WTC11 (cell line): ENCODE measurements at regions not wholly inside any gene's neighbourhood (a gene's known extent, or its start where the extent isn't known, plus 50 kb on each side); places are given as distances from the start of the nearest gene placed in this dataset.

ENCODE experiments used
- ATAC-seq: fragments of 200-7000 bp; cut with Tn5 transposase; 2 replicates; pipeline ENCODE4 v1.10.0; 2021; ENCODE audit warnings: mild to moderate bottlenecking, moderate library complexity
- CTCF ChIA-PET: fragments of 300-600 bp; sonication (Branson Sonifier 250); formaldehyde crosslinking; loops from one replicate; lab custom pipeline; 2021; ENCODE audit warnings: antibody characterized with exemption; lab: Charles Lee
- POLR2A ChIA-PET: fragments of 350-600 bp; sonication (Branson Sonifier 250); formaldehyde crosslinking; loops from one replicate; lab custom pipeline; 2021; ENCODE audit warnings: antibody characterized with exemption; lab: Charles Lee
- DNase-seq: peaks from one replicate; pipeline ENCODE4 v3.0.0; 2021; ENCODE audit warnings: low spot score
- H3K27ac Mint-ChIP-seq: 2 replicates; pipeline ENCODE4 v1.8.0; 2021; ENCODE audit warnings: mixed read lengths
- H3K27me3 Mint-ChIP-seq: 2 replicates; pipeline ENCODE4 v1.8.0; 2021; ENCODE audit warnings: low read depth, mild to moderate bottlenecking, moderate library complexity, mixed read lengths
- H3K36me3 Mint-ChIP-seq: 2 replicates; pipeline ENCODE4 v1.8.0; 2021; ENCODE audit warnings: mixed read lengths
- H3K4me1 Mint-ChIP-seq: 2 replicates; pipeline ENCODE4 v1.8.0; 2022; ENCODE audit warnings: mixed read lengths
- H3K4me3 Mint-ChIP-seq: 2 replicates; pipeline ENCODE4 v1.8.0; 2021; ENCODE audit warnings: mild to moderate bottlenecking, moderate library complexity, mixed read lengths
- H3K9me3 Mint-ChIP-seq: 2 replicates; pipeline ENCODE4 v1.8.0; 2021; ENCODE audit warnings: mixed read lengths
- ATF1 ChIP-seq: sonication (generic); formaldehyde crosslinking; IDR thresholded peaks from 2 replicates; pipeline ENCODE4 v1.8.1; 2023; ENCODE audit warnings: mild to moderate bottlenecking, moderate library complexity, missing genetic modification reagents
- ATF3 ChIP-seq: sonication (generic); formaldehyde crosslinking; conservative IDR thresholded peaks from 2 replicates; pipeline ENCODE4 v1.8.1; 2022; ENCODE audit warnings: mild to moderate bottlenecking, missing genetic modification reagents
- HMGA2 ChIP-seq: fragments of 250-450 bp; sonication (Bioruptor Pico); IDR thresholded peaks from 2 replicates; pipeline ENCODE4 v1.4.0; 2021; ENCODE audit warnings: mild to moderate bottlenecking, moderate library complexity
- HMGXB4 ChIP-seq: sonication (generic); formaldehyde crosslinking; IDR thresholded peaks from 2 replicates; pipeline ENCODE4 v1.8.1; 2023; ENCODE audit warnings: mild to moderate bottlenecking, moderate library complexity, missing genetic modification reagents
- IRF1 ChIP-seq: sonication (generic); formaldehyde crosslinking; IDR thresholded peaks from 2 replicates; pipeline ENCODE4 v1.8.0; 2023; ENCODE audit warnings: missing genetic modification reagents
- JAZF1 ChIP-seq: fragments of 250-450 bp; sonication (Bioruptor Pico); IDR thresholded peaks from 2 replicates; pipeline ENCODE4 v1.9.0; 2021; ENCODE audit warnings: moderate library complexity, mild to moderate bottlenecking, inconsistent platforms
- KAT7 ChIP-seq: sonication (generic); formaldehyde crosslinking; IDR thresholded peaks from 2 replicates; pipeline ENCODE4 v1.8.1; 2023; ENCODE audit warnings: missing genetic modification reagents, mild to moderate bottlenecking, borderline replicate concordance
- MLX ChIP-seq: sonication (generic); formaldehyde crosslinking; IDR thresholded peaks from 2 replicates; pipeline ENCODE4 v1.8.1; 2023; ENCODE audit warnings: mild to moderate bottlenecking, missing genetic modification reagents, moderate library complexity
- MXD4 ChIP-seq: fragments of 250-450 bp; sonication (Bioruptor Pico); IDR thresholded peaks from 2 replicates; pipeline ENCODE4 v1.8.0; 2021; ENCODE audit warnings: mild to moderate bottlenecking, moderate library complexity, borderline replicate concordance
- NFATC4 ChIP-seq: fragments of 250-450 bp; sonication (Bioruptor Pico); IDR thresholded peaks from 2 replicates; pipeline ENCODE4 v1.9.0; 2021; ENCODE audit warnings: mild to moderate bottlenecking
- RELA ChIP-seq: sonication (generic); formaldehyde crosslinking; IDR thresholded peaks from 2 replicates; pipeline ENCODE4 v1.8.1; 2022; ENCODE audit warnings: missing genetic modification reagents, mild to moderate bottlenecking, borderline replicate concordance
- SMAD4 ChIP-seq: sonication (generic); formaldehyde crosslinking; IDR thresholded peaks from 2 replicates; pipeline ENCODE4 v1.8.0; 2022; ENCODE audit warnings: mild to moderate bottlenecking, missing genetic modification reagents
- SOX15 ChIP-seq: fragments of 250-450 bp; sonication (Bioruptor Pico); IDR thresholded peaks from 2 replicates; pipeline ENCODE4 v1.9.0; 2021; ENCODE audit warnings: mild to moderate bottlenecking
- SP1 ChIP-seq: sonication (generic); formaldehyde crosslinking; conservative IDR thresholded peaks from 2 replicates; pipeline ENCODE4 v1.8.1; 2022; ENCODE audit warnings: missing genetic modification reagents
- TEAD4 ChIP-seq: sonication (generic); formaldehyde crosslinking; IDR thresholded peaks from 2 replicates; pipeline ENCODE4 v1.8.0; 2022; ENCODE audit warnings: mild to moderate bottlenecking, missing genetic modification reagents
- USF1 ChIP-seq: sonication (generic); formaldehyde crosslinking; IDR thresholded peaks from 2 replicates; pipeline ENCODE4 v1.8.0; 2022; ENCODE audit warnings: mild to moderate bottlenecking, missing genetic modification reagents
- ZBTB21 ChIP-seq: sonication (generic); formaldehyde crosslinking; IDR thresholded peaks from 2 replicates; pipeline ENCODE4 v1.8.1; 2023; ENCODE audit warnings: mild to moderate bottlenecking, missing genetic modification reagents, borderline replicate concordance
- ZBTB43 ChIP-seq: sonication (generic); formaldehyde crosslinking; IDR thresholded peaks from 2 replicates; pipeline ENCODE4 v1.8.1; 2023; ENCODE audit warnings: mild to moderate bottlenecking, missing genetic modification reagents
- ZNF232 ChIP-seq: sonication (generic); formaldehyde crosslinking; IDR thresholded peaks from 2 replicates; pipeline ENCODE4 v1.8.0; 2022; ENCODE audit warnings: mild to moderate bottlenecking, missing genetic modification reagents
- ZNF263 ChIP-seq: sonication (generic); formaldehyde crosslinking; IDR thresholded peaks from 2 replicates; pipeline ENCODE4 v1.8.1; 2022; ENCODE audit warnings: low read depth, mild to moderate bottlenecking, moderate library complexity, missing genetic modification reagents
- ZNF512 ChIP-seq: sonication (generic); formaldehyde crosslinking; IDR thresholded peaks from 2 replicates; pipeline ENCODE4 v1.8.1; 2022; ENCODE audit warnings: missing genetic modification reagents, borderline replicate concordance
- ZNF671 ChIP-seq: fragments of 250-450 bp; sonication (Bioruptor Pico); IDR thresholded peaks from 2 replicates; pipeline ENCODE4 v1.8.0; 2021; ENCODE audit warnings: mild to moderate bottlenecking
- ZSCAN18 ChIP-seq: fragments of 250-450 bp; sonication (Bioruptor Pico); IDR thresholded peaks from 2 replicates; pipeline ENCODE4 v2.1.2; 2022; ENCODE audit warnings: mild to moderate bottlenecking, moderate library complexity

- POLR2A ChIA-PET: no interaction called here
- TF ChIP-seq MXD4 (no peak), SMAD4 (CRISPR knock-in tag) (no peak), SP1 (no peak), SOX15 (CRISPR knock-in tag) (no peak), ATF1 (CRISPR knock-in tag) (no peak)
- CTCF ChIA-PET: no interaction called here
- Mint-ChIP-seq H3K36me3 (peaks cover 14% of the 10 kb centered on the region), H3K4me3 (no peak overlapping the region), H3K4me1 (no peaks in the 10 kb centered on the region), H3K9me3 (peaks cover 33% of the 10 kb centered on the region), H3K27ac (no peak overlapping the region), H3K27me3 (no peaks in the 10 kb centered on the region; the same call in 1 of the 2 replicates)
- no peak for DNase-seq
- no peak for ATAC-seq
These were observed 201.6 kb downstream of the IRX2 start for GRCh38 chr5:2549900-2550299.

- H3K4me3 Mint-ChIP-seq: no peak overlapping the region
- POLR2A ChIA-PET: no interaction called here
- H3K9me3 Mint-ChIP-seq: peaks cover 27% of the 10 kb centered on the region
- DNase-seq (no peak), ATAC-seq (no peak)
- H3K36me3 Mint-ChIP-seq: peaks cover 8% of the 10 kb centered on the region
- H3K27me3 Mint-ChIP-seq: no peaks in the 10 kb centered on the region
- no peak for TF ChIP-seq ZBTB43 (CRISPR knock-in tag)
- TF ChIP-seq IRF1 (CRISPR knock-in tag): no peak
- TF ChIP-seq NFATC4: no peak
- TF ChIP-seq ZNF512 (CRISPR knock-in tag): no peak
- TF ChIP-seq HMGA2 (CRISPR knock-in tag): no peak
- CTCF ChIA-PET: interaction anchor here (0.8 kb wide), 1 partner anchor 10 kb away, joined by 4 read pairs; no protein-coding TSS in a partner anchor
- no peaks in the 10 kb centered on the region for H3K4me1 Mint-ChIP-seq
- no peak overlapping the region for H3K27ac Mint-ChIP-seq
These were observed 202.1 kb downstream of the IRX2 start for GRCh38 chr5:2549354-2549753.

- Mint-ChIP-seq H3K4me1 (no peaks in the 10 kb centered on the region), H3K27ac (no peak overlapping the region), H3K9me3 (peaks cover 5% of the 10 kb centered on the region), H3K4me3 (no peak overlapping the region), H3K27me3 (no peaks in the 10 kb centered on the region), H3K36me3 (no peaks in the 10 kb centered on the region)
- TF ChIP-seq MLX (CRISPR knock-in tag) (no peak), JAZF1 (CRISPR knock-in tag) (no peak), USF1 (CRISPR knock-in tag) (no peak), ZNF671 (CRISPR knock-in tag) (no peak), KAT7 (CRISPR knock-in tag) (no peak)
- ChIA-PET CTCF (no interaction called here), POLR2A (no interaction called here)
- DNase-seq: no peak
- no peak for ATAC-seq
These were observed 204.5 kb downstream of the IRX2 start for GRCh38 chr5:2546938-2547337.

- POLR2A ChIA-PET: no interaction called here
- peaks cover 9% of the 10 kb centered on the region for H3K4me1 Mint-ChIP-seq
- H3K9me3 Mint-ChIP-seq: peaks cover 13% of the 10 kb centered on the region
- TF ChIP-seq ZSCAN18 (CRISPR knock-in tag): no peak
- no peak for TF ChIP-seq ZNF263
- TF ChIP-seq ZNF232 (CRISPR knock-in tag): no peak
- no peak for TF ChIP-seq ATF3 (CRISPR knock-in tag)
- TF ChIP-seq RELA (CRISPR knock-in tag): no peak
- no peak for TF ChIP-seq TEAD4 (CRISPR knock-in tag)
- TF ChIP-seq HMGXB4: no peak
- no peak for TF ChIP-seq ZBTB21 (CRISPR knock-in tag)
These were observed 207.5 kb downstream of the IRX2 start for GRCh38 chr5:2544003-2544402.

More at GRCh38 chr5:2544003-2544402, 207.5 kb downstream of the IRX2 start:
- H3K27me3 Mint-ChIP-seq: no peaks in the 10 kb centered on the region; the same call in 1 of the 2 replicates
- H3K27ac Mint-ChIP-seq: no peak overlapping the region
- H3K4me3 Mint-ChIP-seq: no peak overlapping the region
- ATAC-seq: no peak
- DNase-seq: no peak
- H3K36me3 Mint-ChIP-seq: no peaks in the 10 kb centered on the region
- CTCF ChIA-PET: no interaction called here
